HG02623 (cell line): ENCODE measurements at regions not wholly inside any gene's neighbourhood (a gene's known extent, or its start where the extent isn't known, plus 50 kb on each side); places are given as distances from the start of the nearest gene placed in this dataset.
"Not testable (repeated sequence)": the region's sequence is repeated elsewhere in the genome, so short reads cannot be mapped to it uniquely, and the experiment has no call there.

Experiments
- ATAC-seq: cut with Tn5 transposase; IDR thresholded peaks from one replicate; pipeline ENCODE4 v1.9.1; 2021; ENCODE audit warnings: moderate library complexity; ENCODE audit not compliant: unreplicated experiment

DNA sequence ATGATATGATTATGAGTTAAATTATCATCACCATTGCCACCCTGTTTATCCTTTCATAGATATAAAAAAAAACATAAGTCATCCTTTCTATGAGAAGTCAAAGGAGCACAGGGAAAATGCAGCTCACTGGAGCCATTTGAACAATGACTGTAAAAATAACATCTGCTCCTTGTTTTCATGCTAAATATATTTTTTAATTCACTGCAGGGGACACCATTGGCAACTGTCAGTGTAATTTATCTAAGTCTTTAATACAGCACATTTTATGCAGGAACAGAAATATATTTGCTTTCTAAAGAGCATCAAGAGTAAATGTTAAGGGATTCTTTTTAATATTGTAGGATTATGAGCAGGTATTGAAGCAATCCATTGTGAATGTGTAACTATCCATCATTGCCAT is 371.3 kb downstream of the ZBBX start:
- ATAC-seq, result no peak

DNA sequence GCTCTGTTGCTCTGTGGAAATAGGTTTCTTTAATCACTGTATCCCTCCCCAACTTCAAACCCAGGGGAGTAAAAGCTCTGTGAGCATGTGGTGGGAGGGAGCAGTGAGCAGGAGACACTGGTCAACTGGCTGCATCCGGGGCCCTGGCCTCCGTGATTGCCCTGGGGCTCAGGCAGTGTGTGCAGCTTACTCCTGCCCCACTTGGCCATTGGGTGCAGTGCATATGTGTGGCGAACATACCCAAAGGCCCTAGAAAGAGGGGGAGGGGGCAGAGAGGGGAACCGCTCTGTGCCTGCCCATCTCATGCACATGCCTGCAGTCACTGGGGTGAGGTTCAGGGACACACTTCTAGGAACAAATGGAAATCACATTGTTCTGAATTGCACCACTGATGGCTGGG is 378.7 kb downstream of the ZBBX start:
- ATAC-seq, result no peak

DNA sequence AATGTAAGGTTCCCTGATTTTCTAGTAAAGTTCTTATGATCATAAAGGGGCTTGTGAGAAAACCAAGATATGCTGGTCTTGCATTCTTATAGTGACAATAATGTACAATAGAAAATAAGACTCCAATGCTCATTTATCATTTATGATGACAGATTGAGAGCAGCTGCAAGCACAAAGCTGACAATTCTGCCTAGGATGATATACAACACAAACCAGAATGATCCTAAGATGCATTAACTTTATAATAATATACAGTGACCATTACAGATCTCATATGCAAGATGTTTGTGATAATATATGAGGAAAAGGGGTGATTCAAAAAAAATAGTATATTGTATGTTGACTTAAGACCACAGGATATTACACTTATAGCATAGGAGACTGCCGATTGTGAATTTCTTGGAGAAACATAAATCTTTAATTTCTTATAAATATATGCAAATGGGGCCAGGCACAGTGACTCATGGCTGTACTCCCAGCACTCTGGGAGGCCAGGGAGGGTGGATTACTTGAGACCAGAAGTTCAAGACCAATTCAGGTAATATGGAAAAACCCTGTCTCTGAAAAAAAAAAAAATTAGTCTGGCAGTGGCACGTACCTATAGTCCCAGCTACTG is 387.0 kb downstream of the ZBBX start:
- ATAC-seq, result no peak

DNA sequence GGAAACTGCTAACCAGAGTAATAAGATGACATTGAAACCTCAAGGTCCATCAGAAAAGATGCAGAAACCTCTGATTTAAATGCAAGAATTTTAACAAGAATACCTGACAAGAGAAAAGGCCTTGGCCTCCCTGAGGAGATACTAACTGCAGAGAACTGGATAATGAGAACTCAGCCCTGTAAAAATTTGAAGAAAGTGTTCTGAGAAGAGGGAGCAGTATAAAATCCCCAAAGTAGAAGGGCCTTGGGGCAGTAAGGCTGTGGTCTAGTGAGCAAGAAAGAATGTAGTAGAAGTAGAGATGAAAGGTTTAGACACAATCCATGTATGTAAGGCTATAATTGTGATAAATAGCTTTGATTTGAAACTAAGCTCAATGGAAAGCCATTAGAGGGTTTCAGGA is 394.1 kb downstream of the ZBBX start:
- ATAC-seq, result no peak

DNA sequence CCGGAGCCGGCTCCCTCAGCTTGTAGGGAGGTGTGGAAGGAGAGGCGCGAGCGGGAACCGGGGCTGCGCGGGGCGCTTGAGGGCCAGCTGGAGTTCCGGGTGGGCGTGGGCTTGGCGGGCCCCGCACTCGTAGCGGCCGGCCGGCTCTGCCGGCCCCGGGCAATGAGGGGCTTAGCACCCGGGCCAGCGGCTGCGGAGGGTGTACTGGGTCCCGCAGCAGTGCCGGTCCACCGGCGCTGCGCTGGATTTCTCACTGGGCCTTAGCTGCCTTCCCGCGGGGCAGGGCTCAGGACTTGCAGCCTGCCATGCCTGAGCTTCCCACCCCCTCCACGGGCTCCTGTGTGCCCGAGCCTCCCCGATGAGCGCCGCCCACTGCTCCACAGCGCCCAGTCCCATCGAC is 404.3 kb downstream of the ZBBX start:
- ATAC-seq, result not testable (repeated sequence)

DNA sequence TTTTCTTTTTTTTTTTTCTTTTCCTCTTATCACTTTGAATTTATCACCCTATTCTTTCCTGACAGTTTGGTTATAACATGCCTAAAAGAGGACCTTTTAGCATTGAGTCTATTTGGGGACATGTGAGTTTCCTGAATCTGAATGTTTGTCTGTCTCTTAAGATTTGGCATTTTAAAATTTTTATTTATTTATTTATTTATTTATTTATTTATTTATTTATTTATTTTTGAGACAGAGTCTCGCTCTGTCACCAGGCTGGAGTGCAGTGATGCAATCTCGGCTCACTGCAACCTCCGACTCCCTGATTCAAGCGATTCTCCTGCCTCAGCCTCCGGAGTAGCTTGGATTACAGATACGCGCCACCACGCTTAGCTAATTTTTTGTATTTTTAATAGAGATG is 412.4 kb downstream of the ZBBX start:
- not testable (repeated sequence) for ATAC-seq

DNA sequence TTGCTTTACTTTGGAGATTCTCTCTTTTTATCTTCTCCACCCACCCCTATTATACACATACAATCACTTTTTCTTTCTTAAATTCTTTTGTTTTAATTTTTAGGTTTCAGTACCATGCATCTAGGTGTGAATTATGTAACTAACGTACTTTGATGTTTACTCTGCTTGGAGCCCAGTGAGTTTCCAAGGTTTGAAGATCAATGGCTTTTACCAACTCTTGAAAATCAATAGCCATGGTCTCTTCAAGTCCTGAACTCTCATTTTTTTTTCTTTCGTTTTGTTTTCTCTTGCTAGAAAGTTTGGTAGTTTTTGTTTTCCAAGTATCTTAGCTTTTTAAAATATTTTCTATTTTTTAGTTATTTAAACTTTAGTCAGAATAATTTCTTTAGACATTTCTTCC is 417.2 kb downstream of the ZBBX start:
- no peak for ATAC-seq

DNA sequence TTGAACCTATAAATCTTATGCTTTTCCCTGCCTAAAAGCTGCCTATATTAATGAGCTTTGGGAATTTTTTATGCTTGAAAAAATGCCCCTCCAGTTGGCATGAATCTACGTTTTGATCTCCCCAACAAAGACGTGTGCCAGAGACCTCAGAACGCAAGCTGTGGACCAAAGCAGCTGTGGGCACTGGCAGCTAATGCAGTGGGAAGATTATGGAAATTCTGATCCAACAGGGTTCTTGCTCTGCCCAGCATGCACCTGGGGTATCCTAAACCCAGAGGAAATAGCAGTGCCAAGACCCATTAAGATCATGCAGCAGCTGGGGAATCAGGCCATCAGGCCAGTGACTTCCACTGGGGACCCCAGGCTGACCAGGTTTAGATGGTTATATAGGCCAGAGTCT is 423.0 kb downstream of the ZBBX start:
- no peak for ATAC-seq

DNA sequence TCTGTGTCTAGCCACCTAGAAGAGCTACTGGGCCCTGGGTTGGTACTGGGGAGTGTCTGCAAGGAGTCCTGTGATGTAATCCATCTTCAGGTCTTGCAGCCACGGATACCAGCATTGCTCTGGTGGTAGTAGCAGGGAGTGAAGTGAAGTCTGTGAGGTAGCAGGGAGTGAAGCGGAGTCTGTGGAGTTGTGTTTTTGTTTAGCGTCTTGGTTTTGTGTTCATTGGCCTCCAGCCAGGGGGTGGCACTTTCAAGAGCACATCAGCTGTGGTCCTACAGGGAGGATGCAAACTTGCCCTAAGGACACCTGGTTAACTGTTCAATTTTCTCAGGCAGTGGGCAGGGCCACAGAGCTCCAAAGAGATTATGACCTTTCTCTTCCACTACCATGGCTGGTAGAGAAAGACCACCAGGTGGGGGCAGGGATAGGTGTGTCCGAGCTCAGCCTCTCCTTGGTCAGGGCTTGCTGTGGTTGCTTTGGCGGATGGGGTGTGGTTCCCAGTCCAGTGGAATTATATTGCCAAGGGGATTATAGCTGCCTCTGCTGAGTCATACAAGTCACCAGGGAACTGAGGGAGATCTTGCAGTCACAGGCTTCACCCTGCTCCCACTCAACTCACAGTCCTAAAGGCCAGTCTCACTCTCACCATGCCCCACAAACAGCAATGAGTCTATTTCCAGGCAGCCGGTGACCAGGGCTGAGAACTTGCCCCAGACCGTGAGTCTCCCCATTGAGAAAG is 424.7 kb downstream of the ZBBX start:
- ATAC-seq, result no peak

DNA sequence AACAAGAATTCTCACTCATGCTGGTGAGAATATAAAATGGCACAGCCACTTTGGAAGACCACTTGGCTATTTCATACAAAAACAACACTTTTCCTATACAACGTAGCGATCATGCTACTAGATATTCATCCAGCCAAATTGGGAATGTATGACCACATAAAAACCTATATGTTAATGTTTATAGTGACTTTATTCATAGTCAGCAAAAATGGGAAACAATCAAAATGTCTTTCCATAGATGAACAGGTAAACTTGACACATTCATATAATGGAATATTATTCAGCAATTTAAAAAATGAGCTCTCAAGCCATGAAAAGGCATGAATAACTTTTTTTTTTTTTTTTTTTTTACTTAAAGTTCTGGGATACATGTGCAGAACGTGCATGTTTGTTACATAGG is 445.2 kb downstream of the ZBBX start:
- ATAC-seq, result no peak

DNA sequence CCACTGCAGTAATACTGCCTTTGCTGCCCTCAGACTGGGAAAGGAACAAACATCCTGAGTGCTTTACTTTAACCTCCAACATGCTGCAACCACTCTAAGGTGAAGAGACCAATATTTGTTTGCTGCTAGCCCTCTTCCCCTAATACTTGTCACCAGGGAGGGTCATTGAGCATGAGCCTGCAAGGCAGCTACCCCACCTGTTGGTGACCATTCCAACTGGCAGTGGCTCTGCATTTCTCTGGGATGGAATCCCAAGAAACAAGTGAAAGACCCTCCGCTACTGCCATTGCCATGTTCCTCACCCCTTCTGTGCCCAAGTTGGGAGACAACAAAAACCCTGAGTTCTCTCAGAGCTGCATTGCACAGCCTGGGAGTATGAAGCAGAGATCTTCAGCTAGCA is 462.7 kb downstream of the ZBBX start:
- no peak for ATAC-seq

DNA sequence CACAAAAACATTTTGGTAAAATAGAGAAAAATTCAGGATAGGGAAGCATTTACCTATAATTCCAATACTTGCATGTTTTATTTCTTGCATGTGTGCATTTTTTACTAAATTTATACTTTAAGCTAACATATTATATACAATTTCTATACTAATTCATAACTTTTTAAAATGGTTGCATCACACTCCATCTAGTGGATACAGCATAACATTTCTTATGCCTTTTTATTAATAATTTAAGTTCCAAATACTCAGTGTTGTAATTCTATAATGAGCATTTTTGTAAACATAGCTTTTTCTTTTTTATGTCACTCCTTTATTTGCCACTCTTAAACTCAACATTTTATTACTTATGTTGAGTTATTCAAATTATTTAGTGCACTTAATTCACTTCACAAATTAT is 477.7 kb downstream of the ZBBX start:
- no peak for ATAC-seq

DNA sequence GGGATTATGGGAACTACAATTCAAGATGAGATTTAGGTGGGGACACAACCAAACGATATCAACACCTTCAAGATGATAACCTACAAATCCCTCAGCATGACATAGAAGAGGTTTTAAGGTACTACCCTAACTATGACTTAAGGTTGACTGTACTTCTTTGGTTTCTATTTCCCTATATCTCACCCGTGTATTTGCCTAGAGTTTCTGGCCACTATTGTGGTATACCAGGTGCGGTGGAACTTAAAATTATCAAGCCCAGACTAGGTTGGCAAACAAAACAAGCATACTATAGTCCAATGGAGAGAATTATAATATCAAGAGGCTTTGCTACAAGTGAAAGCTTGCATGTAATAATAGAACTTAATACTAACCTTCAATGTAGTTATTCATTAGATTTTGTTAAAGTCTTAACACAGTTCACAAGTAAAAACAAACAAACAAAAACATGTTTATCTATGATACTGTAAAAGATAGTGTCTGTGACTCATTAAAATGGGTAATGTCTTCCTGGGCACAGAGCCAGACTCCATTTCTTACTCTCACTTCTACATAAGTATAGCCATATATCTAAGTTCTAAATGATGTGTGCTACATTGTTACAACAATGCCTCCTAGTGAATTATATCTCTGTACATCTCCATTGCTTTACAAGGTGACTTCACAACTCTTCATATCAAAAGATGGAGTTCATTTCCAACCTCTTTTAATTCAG is 479.1 kb downstream of the ZBBX start:
- no peak for ATAC-seq

DNA sequence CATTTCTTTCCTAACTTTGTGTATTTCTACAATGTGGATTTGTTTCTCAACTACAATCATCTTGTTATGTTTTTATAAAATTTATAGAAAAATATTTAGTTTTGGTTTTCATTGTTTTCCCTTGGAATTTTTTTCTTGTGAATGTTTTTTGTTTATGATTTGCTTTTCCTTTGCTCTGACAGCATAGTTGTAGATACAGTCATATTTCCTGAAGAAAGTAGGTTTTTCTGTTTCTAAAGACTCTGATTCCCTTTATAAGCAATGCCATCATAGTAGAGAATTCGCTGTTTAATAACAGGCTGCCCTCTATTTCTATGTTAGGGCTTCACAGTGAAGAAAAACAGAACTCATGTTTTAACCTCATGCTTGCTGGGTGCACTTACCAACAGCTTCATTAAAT is 482.3 kb downstream of the ZBBX start:
- ATAC-seq, result no peak

DNA sequence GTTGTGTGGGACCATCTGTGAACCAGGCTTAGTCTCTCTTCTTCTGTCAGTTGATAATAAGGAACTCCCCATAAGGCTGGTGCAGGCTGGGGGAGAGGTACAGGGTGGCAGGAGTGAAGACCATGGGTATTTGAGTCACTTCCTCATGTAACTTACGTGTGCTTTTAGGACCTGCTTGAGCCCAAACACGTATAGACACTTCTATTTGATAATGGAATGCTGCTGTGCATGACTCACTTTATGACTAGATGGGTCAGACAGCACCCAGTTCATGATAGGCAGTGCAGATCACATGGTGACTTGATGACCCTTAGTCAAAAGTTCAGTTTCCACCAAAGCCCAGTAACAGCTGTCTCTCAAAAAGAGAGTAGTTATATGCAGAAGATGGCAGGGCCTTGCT is 490.9 kb downstream of the ZBBX start:
- no peak for ATAC-seq

DNA sequence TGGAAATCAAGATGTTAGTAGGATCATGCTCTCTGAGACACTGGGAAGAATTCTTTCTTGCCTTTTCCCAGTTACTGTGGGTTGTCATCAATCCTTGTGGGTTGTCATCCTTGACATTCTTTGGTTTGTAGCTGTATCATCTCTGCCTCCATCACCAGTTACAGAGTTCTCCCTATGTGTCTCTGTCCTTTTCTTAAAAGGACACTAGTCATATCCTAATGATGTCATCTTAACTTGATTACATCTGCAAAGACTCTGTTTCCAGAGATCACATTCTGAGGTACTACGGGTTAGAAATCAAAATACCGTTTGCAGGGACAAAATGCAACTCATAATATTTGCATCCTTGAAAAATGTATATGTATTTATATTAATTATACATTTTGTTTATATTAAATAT is 500.4 kb downstream of the ZBBX start:
- no peak for ATAC-seq

DNA sequence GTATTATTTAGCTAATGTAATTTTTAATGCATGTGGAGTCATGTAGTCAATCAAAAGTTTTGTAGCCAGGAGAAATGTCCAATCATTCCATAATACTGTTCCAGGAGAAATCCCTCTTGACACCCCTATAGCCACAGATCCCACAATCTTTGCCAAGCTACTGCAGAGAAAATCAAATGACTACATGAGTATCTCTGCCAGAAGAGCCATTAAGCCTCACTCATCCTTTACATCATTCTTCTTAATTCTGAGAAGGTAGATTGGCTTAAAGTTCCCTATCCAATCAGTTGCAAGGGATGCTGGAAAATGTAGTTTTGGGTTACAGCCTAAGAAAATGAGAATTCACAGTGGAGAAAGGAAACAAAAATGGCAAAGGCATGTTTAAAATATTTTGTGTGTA is 502.1 kb downstream of the ZBBX start:
- no peak for ATAC-seq

DNA sequence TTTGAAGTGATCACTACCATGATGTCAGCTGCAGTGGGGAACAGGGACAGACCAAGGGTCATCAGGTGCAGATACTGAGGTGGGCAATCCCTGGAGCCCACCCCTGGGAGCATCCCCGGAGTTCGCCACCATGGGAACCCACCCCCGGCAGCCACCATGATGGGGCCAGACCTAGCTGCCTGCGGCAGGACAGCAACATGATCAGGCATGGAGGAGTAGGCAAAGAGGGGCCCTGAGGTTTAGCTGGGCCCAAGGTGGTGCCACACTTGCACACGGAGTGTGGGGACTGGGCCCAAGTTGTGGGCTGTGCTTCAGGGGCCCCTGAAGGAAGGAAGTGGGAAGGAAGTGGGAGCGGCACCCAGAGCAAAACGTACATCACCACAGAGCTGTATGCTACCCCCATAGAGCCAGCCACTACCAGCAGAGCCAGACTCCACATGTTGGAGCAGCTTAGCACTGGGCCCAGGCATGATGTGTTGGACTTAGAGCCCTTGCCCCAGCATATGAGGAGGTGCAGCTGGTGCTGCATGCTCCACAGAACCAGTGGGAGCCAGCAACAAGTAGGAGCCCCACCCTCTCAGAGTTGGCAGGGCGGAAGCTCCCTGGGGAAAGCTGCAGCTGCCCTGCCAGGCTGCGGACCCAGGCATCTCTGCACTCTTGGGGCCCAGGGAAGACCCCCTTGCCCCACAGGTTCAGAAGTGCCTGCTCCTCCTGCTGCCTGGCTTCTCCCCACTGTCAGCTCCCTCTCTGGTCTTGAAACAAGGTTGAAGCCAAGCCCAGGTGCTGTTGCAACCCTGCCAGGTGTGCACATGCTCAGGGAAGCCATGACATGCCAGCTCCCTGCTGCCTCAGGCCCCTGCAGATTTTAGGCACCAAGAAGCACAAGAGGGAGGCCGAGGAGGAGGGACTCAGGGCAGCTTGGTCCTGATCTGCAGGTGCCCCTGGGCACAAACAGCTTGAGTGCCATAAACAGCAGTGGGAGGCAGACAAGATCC is 515.3 kb downstream of the ZBBX start:
- no peak for ATAC-seq

DNA sequence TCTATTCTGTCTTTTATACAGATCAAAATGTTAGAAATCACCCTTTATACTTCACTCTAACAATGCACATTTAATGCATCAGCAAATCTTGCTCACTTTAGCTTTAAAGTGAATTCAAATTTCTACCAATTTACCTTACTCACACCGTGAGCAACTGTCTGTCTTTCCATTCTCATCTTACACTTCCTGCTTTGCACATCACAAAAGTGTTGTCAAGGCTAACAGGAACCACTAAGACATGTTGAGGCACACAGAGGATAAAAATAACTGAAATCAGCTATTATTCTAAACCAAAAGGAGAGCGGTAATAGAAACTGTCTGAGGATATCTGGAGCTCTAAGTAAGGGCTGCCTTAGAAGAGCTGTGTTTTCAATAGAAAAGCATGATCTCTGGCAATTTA is 519.9 kb downstream of the ZBBX start:
- no peak for ATAC-seq

DNA sequence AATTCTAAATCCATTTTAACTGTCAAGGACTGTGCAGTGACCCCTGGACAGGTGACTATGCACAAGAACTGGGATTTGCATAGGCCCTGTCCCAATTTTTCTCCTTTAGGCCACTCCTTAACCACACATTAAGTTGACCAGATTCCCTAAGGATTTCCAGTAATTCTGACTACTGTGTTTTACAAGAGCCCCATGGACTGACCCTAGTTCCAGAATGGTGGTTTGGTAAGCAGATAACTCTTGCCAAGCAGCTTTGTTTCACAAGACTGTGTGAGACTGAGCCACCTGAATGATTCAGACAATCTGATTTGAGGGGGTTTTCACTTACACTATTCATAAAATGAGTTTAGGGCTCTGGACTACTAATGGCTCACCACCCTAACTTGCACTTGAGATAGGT is 535.8 kb downstream of the ZBBX start:
- ATAC-seq, result no peak

DNA sequence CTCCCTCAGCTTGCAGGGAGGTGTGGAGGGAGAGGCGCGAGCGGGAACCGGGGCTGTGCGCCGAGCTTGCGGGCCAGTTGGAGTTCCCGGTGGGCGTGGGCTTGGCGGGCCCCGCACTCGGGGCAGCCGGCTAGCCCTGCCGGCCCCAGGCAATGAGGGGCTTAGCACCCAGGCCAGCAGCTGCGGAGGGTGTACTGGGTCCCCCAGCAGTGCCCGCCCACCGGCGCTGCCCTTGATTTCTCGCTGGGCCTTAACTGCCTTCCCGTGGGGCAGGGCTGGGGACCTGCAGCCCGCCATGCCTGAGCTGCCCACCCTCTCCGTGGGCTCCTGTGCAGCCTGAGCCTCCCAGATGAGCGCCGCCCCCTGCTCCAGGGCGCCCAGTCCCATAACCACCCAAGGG is 537.3 kb downstream of the ZBBX start:
- ATAC-seq, result not testable (repeated sequence)
